ENCODE measurements at regions not wholly inside any gene's neighbourhood (a gene's known extent, or its start where the extent isn't known, plus 50 kb on each side); places are given as distances from the start of the nearest gene placed in this dataset.
"Not testable (repeated sequence)": the region's sequence is repeated elsewhere in the genome, so short reads cannot be mapped to it uniquely, and the experiment has no call there.

DNA sequence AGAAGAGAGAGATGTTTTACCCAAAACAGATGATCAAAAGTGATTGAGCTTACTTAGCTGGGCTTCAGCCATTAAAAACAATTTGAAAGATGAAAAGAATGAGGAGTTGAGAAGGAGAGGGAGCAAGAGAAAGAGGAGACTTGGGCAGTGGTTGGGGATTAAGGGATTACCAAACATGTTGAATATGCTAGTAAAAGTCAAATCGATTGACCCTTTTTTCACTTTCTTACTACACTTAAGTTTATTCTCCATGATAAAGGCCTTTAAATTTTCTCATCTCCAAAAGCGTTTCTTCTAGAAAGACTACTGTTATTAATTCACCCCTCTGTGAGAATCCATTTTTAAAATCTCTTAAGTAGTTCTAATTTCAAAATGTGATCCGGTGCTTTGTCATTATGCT is 1254.0 kb upstream of the PHF14 start:
- TF ChIP-seq, protein P1, sequence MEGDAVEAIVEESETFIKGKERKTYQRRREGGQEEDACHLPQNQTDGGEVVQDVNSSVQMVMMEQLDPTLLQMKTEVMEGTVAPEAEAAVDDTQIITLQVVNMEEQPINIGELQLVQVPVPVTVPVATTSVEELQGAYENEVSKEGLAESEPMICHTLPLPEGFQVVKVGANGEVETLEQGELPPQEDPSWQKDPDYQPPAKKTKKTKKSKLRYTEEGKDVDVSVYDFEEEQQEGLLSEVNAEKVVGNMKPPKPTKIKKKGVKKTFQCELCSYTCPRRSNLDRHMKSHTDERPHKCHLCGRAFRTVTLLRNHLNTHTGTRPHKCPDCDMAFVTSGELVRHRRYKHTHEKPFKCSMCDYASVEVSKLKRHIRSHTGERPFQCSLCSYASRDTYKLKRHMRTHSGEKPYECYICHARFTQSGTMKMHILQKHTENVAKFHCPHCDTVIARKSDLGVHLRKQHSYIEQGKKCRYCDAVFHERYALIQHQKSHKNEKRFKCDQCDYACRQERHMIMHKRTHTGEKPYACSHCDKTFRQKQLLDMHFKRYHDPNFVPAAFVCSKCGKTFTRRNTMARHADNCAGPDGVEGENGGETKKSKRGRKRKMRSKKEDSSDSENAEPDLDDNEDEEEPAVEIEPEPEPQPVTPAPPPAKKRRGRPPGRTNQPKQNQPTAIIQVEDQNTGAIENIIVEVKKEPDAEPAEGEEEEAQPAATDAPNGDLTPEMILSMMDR (IDR thresholded peaks at IDR 0.05; ENCODE audit: low read depth, low read length), result no peak
- TF ChIP-seq EZH2phosphoT487 (IDR thresholded peaks at IDR 0.05; ENCODE audit: low read depth), result no peak
- H3K9me3 ChIP-seq (ENCODE audit: insufficient read depth, low read length), result no peaks in the 10 kb centered on the region
- no peaks in the 10 kb centered on the region for H3K79me2 ChIP-seq (ENCODE audit: low read length)

DNA sequence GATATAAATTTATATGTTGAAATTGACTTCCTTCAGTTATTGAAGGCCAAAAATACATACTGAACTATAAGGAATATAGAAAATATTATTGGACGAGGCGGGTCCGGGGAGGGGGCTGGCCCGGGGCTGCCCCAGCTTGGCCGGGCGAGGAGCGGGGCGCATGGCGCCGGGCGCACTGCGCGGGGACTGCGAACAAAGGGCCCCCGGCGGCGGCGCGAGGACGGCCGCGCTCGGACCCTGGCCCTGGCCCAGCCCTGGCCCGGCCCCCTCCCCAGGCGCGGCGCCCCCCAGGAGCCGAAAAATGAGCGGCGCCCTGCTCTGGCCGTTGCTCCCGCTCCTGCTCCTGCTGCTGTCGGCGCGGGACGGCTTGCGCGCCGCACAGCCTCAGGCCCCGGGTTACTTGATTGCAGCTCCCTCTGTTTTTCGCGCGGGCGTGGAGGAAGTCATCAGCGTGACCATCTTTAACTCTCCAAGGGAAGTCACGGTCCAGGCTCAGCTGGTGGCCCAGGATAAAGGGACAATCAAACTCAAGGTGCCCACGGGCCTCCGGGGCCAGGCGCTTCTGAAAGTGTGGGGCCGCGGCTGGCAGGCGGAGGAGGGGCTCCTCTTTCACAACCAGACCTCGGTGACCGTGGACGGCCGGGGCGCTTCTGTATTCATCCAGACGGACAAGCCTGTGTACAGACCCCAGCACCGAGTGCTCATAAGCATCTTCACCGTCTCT is 1247.6 kb upstream of the PHF14 start:
- H3K4me3 ChIP-seq (ENCODE audit: low read length); H3K9me3 ChIP-seq (ENCODE audit: insufficient read depth, low read length); H3K36me3 ChIP-seq (replicated peaks; ENCODE audit: low read depth, low read length); H3K27me3 ChIP-seq (ENCODE audit: low read depth, low read length); H3K9ac ChIP-seq (ENCODE audit: low read length); H2AFZ ChIP-seq (ENCODE audit: low read depth, low read length); H3K4me2 ChIP-seq (ENCODE audit: low read length); H3K79me2 ChIP-seq (ENCODE audit: low read length); H4K20me1 ChIP-seq (ENCODE audit: insufficient read depth, low read length); H3K27ac ChIP-seq (ENCODE audit: low read length); H3K4me1 ChIP-seq (ENCODE audit: low read length): not testable (repeated sequence)

More for the DNA sequence above, 1254.0 kb upstream of the PHF14 start:
- H3K4me1 ChIP-seq (ENCODE audit: low read length), result no peaks in the 10 kb centered on the region
- H4K20me1 ChIP-seq (ENCODE audit: insufficient read depth, low read length), result no peaks in the 10 kb centered on the region
- no peaks in the 10 kb centered on the region for H3K36me3 ChIP-seq (replicated peaks; ENCODE audit: low read depth, low read length)
- no peak overlapping the region for H2AFZ ChIP-seq (ENCODE audit: low read depth, low read length)
- no peak overlapping the region for H3K4me2 ChIP-seq (ENCODE audit: low read length)
- H3K4me3 ChIP-seq (ENCODE audit: low read length), result no peak overlapping the region
- no peak overlapping the region for H3K9ac ChIP-seq (ENCODE audit: low read length)
- no peaks in the 10 kb centered on the region for H3K27me3 ChIP-seq (ENCODE audit: low read depth, low read length)
- H3K27ac ChIP-seq (ENCODE audit: low read length), result no peak overlapping the region

DNA sequence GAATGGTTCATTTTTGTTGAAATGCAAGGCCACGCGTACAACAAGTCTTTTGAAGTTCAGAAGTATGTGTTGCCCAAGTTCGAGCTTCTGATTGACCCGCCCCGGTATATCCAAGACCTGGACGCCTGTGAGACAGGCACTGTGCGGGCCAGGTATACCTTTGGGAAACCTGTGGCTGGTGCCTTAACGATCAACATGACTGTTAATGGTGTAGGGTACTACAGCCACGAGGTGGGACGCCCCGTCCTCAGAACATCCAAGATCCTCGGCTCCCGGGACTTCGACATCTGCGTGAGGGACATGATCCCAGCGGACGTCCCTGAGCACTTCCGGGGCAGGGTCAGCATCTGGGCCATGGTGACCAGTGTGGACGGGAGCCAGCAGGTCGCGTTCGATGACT is 1246.9 kb upstream of the PHF14 start:
- H3K4me2 ChIP-seq (ENCODE audit: low read length); H3K36me3 ChIP-seq (replicated peaks; ENCODE audit: low read depth, low read length); H3K79me2 ChIP-seq (ENCODE audit: low read length); H4K20me1 ChIP-seq (ENCODE audit: insufficient read depth, low read length); H2AFZ ChIP-seq (ENCODE audit: low read depth, low read length); H3K4me1 ChIP-seq (ENCODE audit: low read length); H3K9ac ChIP-seq (ENCODE audit: low read length); H3K4me3 ChIP-seq (ENCODE audit: low read length); H3K9me3 ChIP-seq (ENCODE audit: insufficient read depth, low read length); H3K27ac ChIP-seq (ENCODE audit: low read length); H3K27me3 ChIP-seq (ENCODE audit: low read depth, low read length): not testable (repeated sequence)

DNA sequence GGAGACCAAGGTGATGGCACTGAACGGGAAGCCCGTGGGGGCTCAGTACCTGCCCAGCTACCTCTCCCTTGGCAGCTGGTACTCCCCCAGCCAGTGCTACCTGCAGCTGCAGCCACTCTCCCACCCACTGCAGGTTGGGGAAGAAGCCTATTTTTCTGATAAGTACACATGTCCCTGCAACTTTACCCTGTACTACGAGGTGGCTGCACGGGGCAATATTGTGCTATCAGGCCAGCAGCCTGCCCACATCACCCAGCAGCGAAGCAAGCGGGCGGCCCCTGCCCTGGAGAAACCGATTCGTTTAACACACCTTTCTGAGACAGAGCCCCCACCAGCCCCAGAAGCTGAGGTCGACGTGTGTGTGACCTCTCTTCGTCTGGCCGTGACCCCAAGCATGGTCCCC is 1246.2 kb upstream of the PHF14 start:
- H3K4me3 ChIP-seq (ENCODE audit: low read length); H4K20me1 ChIP-seq (ENCODE audit: insufficient read depth, low read length): not testable (repeated sequence)

DNA sequence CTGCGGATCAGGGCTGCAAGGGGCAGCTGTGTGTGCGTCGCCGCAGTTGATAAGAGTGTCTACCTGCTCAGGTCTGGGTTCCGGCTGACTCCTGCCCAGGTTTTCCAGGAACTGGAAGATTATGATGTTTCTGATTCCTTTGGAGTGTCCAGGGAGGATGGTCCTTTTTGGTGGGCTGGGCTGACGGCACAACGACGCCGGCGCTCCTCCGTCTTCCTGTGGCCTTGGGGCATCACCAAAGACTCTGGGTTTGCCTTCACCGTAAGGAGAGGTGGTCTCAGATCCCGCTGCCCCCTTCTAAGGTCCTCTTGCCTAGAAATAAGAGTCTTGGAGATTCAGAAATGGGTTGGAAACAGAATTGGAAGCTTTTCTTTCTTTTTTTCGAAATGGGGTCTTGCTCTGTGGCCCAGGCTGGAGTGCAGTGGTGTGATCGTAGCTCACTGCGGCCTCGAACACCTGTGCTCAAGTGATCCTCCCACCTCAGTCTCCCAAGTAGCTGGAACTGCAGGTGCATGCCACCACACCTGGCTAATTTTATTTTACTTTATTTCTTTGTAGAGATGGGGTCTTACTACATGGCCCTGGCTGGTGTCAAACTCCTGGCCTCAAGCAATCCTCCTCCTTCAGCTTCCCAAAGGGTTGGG is 1245.5 kb upstream of the PHF14 start:
- H3K79me2 ChIP-seq (ENCODE audit: low read length); H3K4me1 ChIP-seq (ENCODE audit: low read length); H3K4me3 ChIP-seq (ENCODE audit: low read length); H4K20me1 ChIP-seq (ENCODE audit: insufficient read depth, low read length); H2AFZ ChIP-seq (ENCODE audit: low read depth, low read length); H3K9me3 ChIP-seq (ENCODE audit: insufficient read depth, low read length); H3K27ac ChIP-seq (ENCODE audit: low read length); H3K27me3 ChIP-seq (ENCODE audit: low read depth, low read length); H3K36me3 ChIP-seq (replicated peaks; ENCODE audit: low read depth, low read length); H3K9ac ChIP-seq (ENCODE audit: low read length); H3K4me2 ChIP-seq (ENCODE audit: low read length): not testable (repeated sequence)

More for the DNA sequence above, 1246.2 kb upstream of the PHF14 start:
- H3K9ac ChIP-seq (ENCODE audit: low read length); H3K79me2 ChIP-seq (ENCODE audit: low read length); H3K9me3 ChIP-seq (ENCODE audit: insufficient read depth, low read length); H3K36me3 ChIP-seq (replicated peaks; ENCODE audit: low read depth, low read length); H3K4me2 ChIP-seq (ENCODE audit: low read length); H2AFZ ChIP-seq (ENCODE audit: low read depth, low read length); H3K4me1 ChIP-seq (ENCODE audit: low read length); H3K27ac ChIP-seq (ENCODE audit: low read length); H3K27me3 ChIP-seq (ENCODE audit: low read depth, low read length): not testable (repeated sequence)

DNA sequence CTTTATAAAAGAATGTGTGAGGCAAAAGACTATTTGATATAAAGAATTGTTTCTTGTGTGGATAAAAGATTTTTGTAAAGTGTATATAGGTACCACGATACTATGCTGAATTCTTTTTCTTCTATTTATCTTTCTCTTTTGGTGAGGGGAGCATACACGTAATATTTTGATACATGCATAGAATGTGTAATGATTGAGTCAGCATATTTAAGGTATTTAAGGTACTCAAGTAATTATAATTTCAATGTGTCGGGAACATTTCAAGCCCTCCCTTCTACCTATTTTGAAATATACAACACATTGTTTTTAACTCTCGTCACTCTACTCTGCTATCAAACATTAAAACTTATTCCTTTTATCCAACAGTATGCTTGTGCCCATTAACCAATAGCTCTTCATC is 1221.6 kb upstream of the PHF14 start:
- Histone ChIP-seq H2AFZ (ENCODE audit: low read depth, low read length) (no peak overlapping the region), H3K4me2 (ENCODE audit: low read length) (no peak overlapping the region), H3K4me1 (ENCODE audit: low read length) (no peaks in the 10 kb centered on the region), H3K27me3 (ENCODE audit: low read depth, low read length) (no peaks in the 10 kb centered on the region), H4K20me1 (ENCODE audit: insufficient read depth, low read length) (no peaks in the 10 kb centered on the region), H3K9me3 (ENCODE audit: insufficient read depth, low read length) (no peaks in the 10 kb centered on the region), H3K4me3 (ENCODE audit: low read length) (no peak overlapping the region), H3K36me3 (replicated peaks; ENCODE audit: low read depth, low read length) (no peaks in the 10 kb centered on the region), H3K27ac (ENCODE audit: low read length) (no peak overlapping the region), H3K9ac (ENCODE audit: low read length) (no peak overlapping the region), H3K79me2 (ENCODE audit: low read length) (no peaks in the 10 kb centered on the region)
- no peak for TF ChIP-seq EZH2phosphoT487 (IDR thresholded peaks at IDR 0.05; ENCODE audit: low read depth)
- TF ChIP-seq, protein P1 (IDR thresholded peaks at IDR 0.05; ENCODE audit: low read depth, low read length), result no peak

Data from OCI-LY3 (cell line).